Kidney epithelial cell (primary cell): ENCODE measurements at regions not wholly inside any gene's neighbourhood (a gene's known extent, or its start where the extent isn't known, plus 50 kb on each side); places are given as distances from the start of the nearest gene placed in this dataset.

ENCODE experiments used
- DNase-seq: peaks from one replicate; pipeline ENCODE4 v3.0.0-alpha.2; 2010; ENCODE audit warnings: low read depth
- H3K27me3 ChIP-seq: 2 replicates; pipeline ENCODE4 v1.6.0; 2011; ENCODE audit warnings: low read length; ENCODE audit not compliant: control insufficient read depth, insufficient read depth
- H3K36me3 ChIP-seq: 2 replicates; pipeline ENCODE4 v1.5.1; 2011; ENCODE audit warnings: low read length; ENCODE audit not compliant: control insufficient read depth, insufficient read depth
- H3K4me3 ChIP-seq: 2 replicates; pipeline ENCODE4 v1.5.1; 2011; ENCODE audit warnings: low read depth, mild to moderate bottlenecking, control low read depth, low read length
- CTCF ChIP-seq: IDR thresholded peaks from 2 replicates; pipeline ENCODE4 v1.5.1; 2011; ENCODE audit warnings: mild to moderate bottlenecking, moderate library complexity, low read length, control low read depth, inconsistent platforms; ENCODE audit not compliant: insufficient read depth, poor library complexity, severe bottlenecking

GRCh38 chr7:153859239-153859638 is 193.0 kb upstream of the DPP6 start:
- no peaks in the 10 kb centered on the region for H3K27me3 ChIP-seq
- no peak overlapping the region for H3K4me3 ChIP-seq
- no peaks in the 10 kb centered on the region for H3K36me3 ChIP-seq
- no peak for TF ChIP-seq CTCF
- no peak for DNase-seq

- Histone ChIP-seq H3K4me3 (peak overlapping the region; percentile 2), H3K27me3 (peaks cover 31% of the 10 kb centered on the region), H3K36me3 (no peaks in the 10 kb centered on the region)
- no peak for DNase-seq
- TF ChIP-seq CTCF, result no peak
Measured at GRCh38 chr7:153886506-153887441, 165.4 kb upstream of the DPP6 start.

DNA sequence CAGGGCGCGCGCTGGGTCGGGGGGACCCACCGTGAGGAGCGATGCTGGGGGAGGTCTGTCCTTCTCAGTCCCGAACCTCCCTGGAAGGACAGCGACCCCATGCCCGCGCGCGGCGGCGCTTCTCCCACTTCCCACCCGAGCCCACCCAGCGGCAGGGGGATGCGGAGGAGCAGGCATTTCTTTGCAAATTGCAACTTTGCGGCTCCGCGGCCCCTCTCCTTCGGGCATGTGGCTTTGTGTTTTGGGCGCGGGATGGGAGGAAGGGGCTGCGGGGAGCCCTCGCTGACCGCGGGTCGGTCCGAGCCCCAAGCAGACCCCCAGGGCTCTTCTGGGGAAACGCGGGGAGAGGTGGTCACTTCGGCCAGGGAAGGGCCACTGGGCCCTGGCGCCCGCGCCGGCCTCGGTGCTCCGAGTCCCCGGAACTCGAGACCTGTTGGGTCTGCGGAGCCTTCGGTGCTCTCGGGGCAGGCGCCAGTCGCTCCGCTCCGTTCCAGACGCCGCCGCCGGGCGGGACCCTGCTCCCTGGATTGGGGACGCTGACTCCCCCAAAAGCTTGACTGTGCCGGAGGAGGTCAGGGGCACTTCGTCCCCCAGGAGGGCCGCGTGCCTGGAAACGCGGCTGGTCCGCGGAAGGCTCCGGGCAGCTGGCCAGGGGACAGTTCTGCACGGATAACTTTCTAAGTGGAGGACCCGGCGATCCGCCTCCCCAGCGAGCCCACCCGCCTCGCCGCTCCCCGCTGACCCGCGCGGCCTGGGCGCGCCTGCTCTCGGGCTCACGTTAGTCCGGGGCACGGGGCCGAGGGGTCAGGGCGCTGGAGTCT is 164.2 kb upstream of the DPP6 start:
- TF ChIP-seq CTCF, result no peak
- H3K36me3 ChIP-seq, result no peaks in the 10 kb centered on the region
- no peak for DNase-seq
- peaks cover 31% of the 10 kb centered on the region for H3K27me3 ChIP-seq
- H3K4me3 ChIP-seq, result no peak overlapping the region

- DNase-seq, result no peak
- Histone ChIP-seq H3K4me3 (no peak overlapping the region), H3K36me3 (no peaks in the 10 kb centered on the region), H3K27me3 (peaks cover 18% of the 10 kb centered on the region)
- no peak for TF ChIP-seq CTCF
Measured at GRCh38 chr7:153891990-153892389, 160.2 kb upstream of the DPP6 start.

GRCh38 chr7:153902862-153903261 is 149.3 kb upstream of the DPP6 start:
- no peaks in the 10 kb centered on the region for H3K36me3 ChIP-seq
- no peaks in the 10 kb centered on the region for H3K27me3 ChIP-seq
- no peak for TF ChIP-seq CTCF
- H3K4me3 ChIP-seq, result no peak overlapping the region
- no peak for DNase-seq
